ENCODE measurements at regions not wholly inside any gene's neighbourhood (a gene's known extent, or its start where the extent isn't known, plus 50 kb on each side); places are given as distances from the start of the nearest gene placed in this dataset.

GRCh38 chr2:3098231-3098630 lies 279.4 kb downstream of the EIPR1 start:
- DNase-seq (ENCODE audit: low spot score in 2 of 2) = no peak
- intact Hi-C loops (cut with DNase I) = no loop called here
- H3K27ac ChIP-seq = no peak overlapping the region

GRCh38 chr2:3097804-3098203 lies 279.8 kb downstream of the EIPR1 start:
- no peak overlapping the region for H3K27ac ChIP-seq
- no peaks in the 10 kb centered on the region for H3K9me3 ChIP-seq
- H3K4me3 ChIP-seq = no peak overlapping the region
- intact Hi-C loops (cut with DNase I) = no loop called here
- no peaks in the 10 kb centered on the region for H3K36me3 ChIP-seq
- no peaks in the 10 kb centered on the region for H3K4me1 ChIP-seq
- H3K27me3 ChIP-seq = no peaks in the 10 kb centered on the region
- no peak for TF ChIP-seq CTCF (IDR thresholded peaks at IDR 0.05)
- no peak for DNase-seq (ENCODE audit: low spot score in 2 of 2)

More at GRCh38 chr2:3098231-3098630, 279.4 kb downstream of the EIPR1 start:
- no peak for TF ChIP-seq CTCF (IDR thresholded peaks at IDR 0.05)
- Histone ChIP-seq H3K9me3 (no peaks in the 10 kb centered on the region), H3K27me3 (no peaks in the 10 kb centered on the region), H3K4me1 (no peaks in the 10 kb centered on the region), H3K36me3 (no peaks in the 10 kb centered on the region), H3K4me3 (no peak overlapping the region)

GRCh38 chr2:3094999-3095958 lies 282.3 kb downstream of the EIPR1 start:
- Histone ChIP-seq H3K27me3 (no peaks in the 10 kb centered on the region), H3K4me1 (no peaks in the 10 kb centered on the region), H3K9me3 (no peaks in the 10 kb centered on the region), H3K27ac (no peak overlapping the region), H3K36me3 (no peaks in the 10 kb centered on the region), H3K4me3 (no peak overlapping the region)
- intact Hi-C loops (cut with DNase I) = no loop called here
- TF ChIP-seq CTCF (IDR thresholded peaks at IDR 0.05) = no peak
- no peak for DNase-seq (ENCODE audit: low spot score in 2 of 2)

- no peaks in the 10 kb centered on the region for H3K36me3 ChIP-seq
- H3K4me1 ChIP-seq = no peaks in the 10 kb centered on the region
- no peak overlapping the region for H3K4me3 ChIP-seq
- H3K27me3 ChIP-seq = no peaks in the 10 kb centered on the region
- intact Hi-C loops (cut with DNase I) = no loop called here
- peaks cover 0 to 1% of the 10 kb centered on the region in 2 donors for H3K9me3 ChIP-seq
- no peak for TF ChIP-seq CTCF (IDR thresholded peaks at IDR 0.05)
- no peak for DNase-seq (ENCODE audit: low spot score in 2 of 2)
- H3K27ac ChIP-seq = no peak overlapping the region
Observed at GRCh38 chr2:3094318-3094717, 283.3 kb downstream of the EIPR1 start.

GRCh38 chr2:3091696-3092095 lies 285.9 kb downstream of the EIPR1 start:
- Histone ChIP-seq H3K27ac (no peak overlapping the region), H3K9me3 (peaks cover 13 to 14% of the 10 kb centered on the region in 2 donors), H3K36me3 (no peaks in the 10 kb centered on the region), H3K27me3 (no peaks in the 10 kb centered on the region), H3K4me1 (no peaks in the 10 kb centered on the region), H3K4me3 (no peak overlapping the region)
- no peak for DNase-seq (ENCODE audit: low spot score in 2 of 2)
- intact Hi-C loops (cut with DNase I) = no loop called here
- TF ChIP-seq CTCF (IDR thresholded peaks at IDR 0.05) = no peak
